ENCODE measurements at regions not wholly inside any gene's neighbourhood (a gene's known extent, or its start where the extent isn't known, plus 50 kb on each side); places are given as distances from the start of the nearest gene placed in this dataset.

DNA sequence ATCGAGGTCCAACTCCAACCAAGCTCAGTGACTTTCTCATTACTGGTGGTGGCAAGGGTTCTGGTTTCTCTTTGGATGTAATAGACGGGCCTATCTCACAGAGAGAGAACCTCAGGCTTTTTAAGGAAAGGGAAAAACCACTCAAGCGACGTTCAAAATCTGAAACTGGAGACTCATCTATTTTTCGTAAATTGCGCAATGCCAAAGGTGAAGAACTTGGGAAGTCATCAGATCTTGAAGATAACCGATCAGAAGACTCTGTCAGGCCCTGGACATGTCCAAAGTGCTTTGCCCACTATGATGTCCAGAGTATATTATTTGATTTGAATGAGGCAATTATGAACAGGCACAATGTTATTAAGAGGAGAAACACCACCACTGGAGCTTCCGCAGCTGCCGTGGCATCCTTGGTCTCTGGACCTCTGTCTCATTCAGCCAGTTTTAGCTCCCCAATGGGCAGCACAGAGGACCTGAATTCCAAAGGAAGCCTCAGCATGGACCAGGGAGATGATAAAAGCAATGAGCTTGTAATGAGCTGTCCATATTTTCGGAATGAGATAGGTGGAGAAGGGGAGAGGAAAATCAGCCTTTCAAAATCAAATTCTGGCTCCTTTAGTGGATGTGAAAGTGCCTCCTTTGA, 343.5 kb upstream of the RGS6 start:
- DNase-seq = no peak

DNA sequence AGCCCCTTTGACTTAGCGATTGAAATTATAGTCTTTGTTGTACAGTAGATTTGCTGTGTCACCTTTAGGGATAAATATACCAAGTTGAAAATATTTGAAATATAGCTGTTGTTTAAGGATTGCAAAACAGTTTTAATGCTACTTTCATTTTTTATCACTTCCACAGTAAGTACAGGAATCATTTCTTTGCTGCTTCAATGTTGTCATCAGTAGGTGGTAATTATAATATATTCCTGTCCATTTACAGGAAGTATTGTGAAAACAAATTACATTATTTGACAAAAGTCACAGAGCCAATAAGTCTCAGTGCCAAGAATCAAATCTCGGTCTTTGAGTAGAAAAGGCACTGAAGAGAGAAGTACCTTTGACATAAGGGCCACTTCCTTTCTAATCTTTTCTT, 342.6 kb upstream of the RGS6 start:
- peak; percentile 73 for DNase-seq

DNA sequence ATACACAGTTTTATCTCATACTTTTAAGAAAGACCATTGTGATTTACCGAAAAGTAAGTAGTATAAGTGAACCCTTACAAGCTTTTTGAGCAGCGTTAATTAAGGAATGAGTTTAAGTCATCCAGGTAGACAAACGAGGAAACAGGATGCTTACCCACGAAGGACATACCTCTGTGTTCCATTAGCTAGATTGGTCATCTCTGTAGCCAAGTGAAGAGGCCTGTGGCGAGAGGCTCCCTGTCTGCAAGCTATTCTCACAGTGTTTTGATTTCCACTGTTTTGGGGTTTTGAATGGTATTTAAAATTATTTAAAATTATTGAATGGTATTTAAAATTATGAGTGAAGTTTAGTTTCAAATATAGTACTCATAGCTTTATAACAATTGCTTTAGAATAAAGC, 342.1 kb upstream of the RGS6 start:
- DNase-seq = no peak

DNA sequence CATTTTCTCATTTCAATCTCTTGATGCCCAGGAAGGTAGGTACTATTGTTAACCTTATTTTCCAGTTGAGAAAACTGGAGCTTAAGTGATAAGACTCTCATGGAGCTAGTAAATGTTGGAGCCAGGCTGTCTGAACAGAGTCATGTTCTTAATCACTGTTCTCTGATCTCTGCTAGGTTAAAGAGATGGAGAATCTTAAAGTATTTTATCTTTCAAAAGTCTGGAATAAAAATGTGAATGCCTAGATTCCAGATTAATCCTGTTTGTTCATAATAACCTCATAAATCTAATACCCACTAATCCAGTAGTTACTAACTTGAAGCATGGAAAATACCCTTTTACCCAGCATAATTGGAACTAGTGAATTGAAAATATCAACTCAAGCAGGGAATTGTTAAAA, 341.0 kb upstream of the RGS6 start:
- no peak for DNase-seq

DNA sequence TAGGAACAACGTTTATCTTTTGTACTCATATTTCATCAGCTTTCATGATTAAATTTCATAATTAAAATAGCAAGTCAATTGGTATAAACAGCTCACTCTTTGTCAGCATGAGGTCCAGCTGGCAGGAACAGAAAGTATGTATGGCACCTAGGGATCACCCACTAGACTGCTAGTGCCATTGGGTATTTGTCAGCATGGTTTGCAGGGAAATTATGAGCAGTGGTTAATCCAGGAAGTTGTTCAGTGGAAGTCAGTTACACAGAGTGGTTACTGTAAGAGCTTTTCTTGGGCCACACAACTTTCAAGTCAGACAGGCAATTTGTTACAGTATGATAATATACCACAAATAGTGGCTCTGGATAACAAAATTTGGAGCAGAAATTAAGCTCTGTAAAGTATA, 340.3 kb upstream of the RGS6 start:
- peak; percentile 74 for DNase-seq

DNA sequence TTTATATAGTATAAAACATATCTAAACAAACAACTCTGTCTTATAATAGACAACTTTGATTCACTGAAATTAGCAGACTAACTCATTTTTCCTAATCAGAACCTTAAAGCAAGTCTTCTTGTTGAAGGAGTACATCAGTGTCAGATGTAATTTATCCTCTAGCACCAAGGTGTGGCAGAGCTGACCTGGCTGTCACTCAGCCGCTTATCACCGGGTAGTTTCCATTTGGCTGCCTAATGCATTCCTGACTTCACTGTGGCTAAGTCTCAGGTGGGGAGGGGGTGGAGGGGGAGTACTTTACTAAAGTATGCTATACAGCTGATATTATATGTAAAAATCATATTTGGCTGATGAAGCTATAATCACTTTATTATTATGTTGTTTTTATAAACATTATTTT, 339.9 kb upstream of the RGS6 start:
- no peak for DNase-seq

DNA sequence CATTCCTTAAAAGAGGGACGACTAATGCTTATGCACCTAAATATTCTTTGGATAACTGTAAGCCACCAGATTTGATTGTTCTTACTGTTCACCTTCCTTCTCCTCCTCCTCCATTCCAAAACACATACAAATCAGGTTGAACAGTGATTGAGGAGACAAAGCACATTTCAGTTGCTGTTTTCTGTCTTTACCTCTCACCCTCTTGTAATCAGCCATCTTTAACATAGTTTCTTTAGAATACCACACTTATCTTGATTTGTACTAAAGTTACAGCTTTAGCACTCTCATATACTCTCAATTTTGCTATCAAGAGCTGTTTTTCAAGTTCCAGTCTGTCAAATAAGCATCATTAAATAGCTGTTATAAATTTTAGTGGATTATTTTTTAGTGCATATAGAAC, 338.3 kb upstream of the RGS6 start:
- no peak for DNase-seq

DNA sequence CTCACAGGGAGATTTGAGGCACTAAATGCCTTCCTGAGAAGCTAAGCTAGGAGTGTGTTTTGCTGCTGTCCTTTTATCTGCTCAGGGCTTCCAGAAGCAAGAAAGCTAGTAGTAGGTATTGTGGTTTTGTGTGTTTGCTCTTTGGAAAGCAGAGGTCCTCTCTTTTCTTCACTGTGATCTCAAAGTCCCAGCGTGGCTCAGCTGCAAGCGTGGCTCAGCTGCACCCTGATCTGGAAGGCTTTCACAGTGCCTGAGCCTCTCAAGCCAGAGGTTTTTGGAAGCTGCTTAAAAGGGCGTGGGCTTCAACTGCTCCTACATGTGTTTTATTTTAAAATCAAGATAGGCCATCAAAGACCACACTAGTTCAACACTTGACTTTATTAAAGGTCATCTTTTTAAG, 337.4 kb upstream of the RGS6 start:
- DNase-seq = no peak

DNA sequence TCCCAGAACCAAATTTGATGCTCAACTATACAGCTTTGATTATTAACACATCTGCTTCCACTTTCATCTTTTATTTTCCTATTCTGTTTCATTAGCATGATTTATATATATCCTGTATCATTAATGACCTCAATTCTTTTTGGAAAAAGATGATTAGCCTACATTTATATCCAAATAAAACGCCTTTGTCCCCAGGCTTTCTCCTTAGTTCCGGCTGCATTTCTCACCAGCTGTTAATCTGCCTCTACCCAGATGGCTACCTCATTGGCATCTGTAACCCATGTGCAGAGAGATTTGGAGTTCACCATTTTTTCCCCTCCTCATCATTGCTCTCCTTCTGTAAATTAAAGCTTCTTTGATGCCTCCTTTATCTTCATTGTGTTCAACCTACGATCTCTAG, 336.8 kb upstream of the RGS6 start:
- no peak for DNase-seq

DNA sequence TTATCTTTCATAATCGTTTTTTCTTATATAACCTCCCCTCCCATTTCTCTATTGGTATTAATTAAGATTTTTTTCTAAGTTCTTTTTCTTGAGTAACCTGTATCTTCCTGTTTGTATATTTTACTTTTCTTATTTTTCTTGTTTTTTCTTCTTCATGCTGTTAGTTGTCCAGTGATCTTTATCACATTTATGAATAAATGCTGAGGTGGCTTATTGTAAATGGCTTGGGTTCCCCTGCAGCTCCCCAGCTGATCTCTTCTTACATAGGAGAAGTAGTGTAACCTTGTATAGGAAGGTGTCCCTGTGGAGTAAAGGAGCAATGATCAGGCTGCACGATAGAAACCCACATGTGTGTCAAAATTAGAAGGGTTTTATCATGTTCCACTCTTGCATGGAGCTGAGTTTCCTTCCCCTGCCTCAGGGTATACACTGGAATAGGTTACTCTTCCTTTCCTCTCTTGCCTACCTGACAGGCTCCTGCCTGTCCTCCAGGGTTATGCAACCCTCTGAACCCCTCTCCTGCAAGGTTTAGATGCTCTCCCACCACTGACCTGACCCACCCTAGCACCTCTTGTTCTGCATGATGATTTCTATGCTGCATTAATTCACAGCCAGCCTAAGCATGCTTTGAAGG, 334.8 kb upstream of the RGS6 start:
- no peak for DNase-seq

DNA sequence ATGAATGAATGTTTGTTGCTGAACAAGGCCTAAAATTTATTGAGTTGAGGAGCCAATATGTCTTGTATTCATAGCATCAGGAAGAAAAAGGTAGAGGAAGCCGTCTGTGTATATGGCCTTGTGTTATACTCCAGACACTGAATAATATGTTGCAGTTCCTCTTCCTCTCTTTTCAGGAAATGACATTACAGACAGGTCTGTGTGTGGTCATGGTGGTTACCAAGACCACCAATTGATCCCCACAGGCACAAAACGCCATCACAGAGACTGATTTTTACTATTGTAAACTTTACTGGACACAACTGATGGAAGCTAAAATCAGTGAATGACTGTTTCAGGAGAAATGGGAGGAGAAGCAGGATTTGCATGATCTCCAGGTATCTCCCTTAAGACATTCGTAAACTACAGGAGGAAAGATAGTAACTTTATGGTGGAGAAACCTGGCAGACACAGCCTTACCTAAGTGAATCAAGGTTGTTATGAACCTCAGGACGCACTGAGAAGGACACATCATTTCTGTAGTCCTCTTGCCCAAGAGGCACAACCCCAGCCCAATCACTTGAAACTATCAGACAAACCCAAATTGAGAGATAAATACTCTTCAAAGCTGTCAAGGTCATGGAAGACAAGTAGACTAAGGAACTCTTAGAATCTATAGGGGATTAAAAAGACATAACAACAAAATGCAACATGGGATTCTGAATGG, 334.1 kb upstream of the RGS6 start:
- DNase-seq = peak; percentile 12

DNA sequence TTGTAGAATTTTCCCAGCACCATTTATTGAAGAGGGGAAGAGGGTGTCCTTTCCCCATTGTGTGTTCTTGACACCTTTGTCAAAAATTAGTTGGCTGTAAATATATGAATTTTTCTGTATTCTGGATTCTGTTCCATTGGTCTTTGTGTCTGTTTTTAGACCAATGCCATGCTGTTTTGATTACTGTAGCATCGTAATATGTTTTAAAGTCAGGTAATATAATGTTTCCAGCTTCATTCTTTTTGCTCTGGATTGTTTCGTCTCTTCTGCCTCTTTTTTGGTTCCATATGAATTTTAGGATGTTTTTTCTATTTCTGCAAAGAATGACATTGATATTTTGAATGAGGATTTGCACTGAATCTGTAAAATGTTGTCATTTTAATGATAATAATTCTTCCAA, 331.9 kb upstream of the RGS6 start:
- DNase-seq = no peak

DNA sequence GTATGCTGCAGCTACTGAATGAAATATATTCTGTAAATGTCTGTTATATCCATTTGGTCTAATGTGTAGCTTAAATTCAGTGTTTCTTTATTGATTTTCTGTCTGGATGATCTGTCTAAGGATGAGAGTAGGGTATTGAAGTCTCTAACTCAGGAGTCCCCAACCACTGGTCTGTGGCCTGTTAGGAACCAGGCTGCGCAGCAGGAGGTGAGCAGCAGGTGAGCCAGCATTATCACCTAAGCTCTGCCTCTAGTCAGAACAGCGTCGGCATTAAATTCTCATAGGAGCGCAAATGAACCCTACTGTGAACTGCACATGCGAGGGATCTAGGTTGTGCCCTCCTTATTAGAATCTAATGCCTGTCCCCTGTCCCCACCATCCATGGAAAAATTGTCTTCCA, 329.7 kb upstream of the RGS6 start:
- DNase-seq = no peak

DNA sequence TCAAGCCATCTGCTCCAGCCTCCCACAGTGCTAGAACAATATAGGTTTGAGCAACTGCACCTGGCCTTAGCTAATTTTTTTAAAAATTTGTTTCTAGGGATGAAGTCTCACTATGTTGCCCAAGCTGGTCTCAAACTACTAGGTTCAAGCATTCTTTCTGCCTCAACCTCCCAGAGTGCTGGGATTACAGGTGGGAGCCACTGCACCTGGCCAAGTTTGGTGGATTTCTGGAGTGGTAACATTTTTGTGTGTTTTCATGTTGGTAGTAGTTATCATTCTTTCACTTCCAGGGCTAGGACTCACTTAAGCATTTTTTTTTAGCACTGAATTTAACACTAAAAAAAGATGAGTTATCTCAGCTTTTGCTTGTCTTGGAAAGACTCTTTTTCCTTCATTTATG, 328.0 kb upstream of the RGS6 start:
- no peak for DNase-seq

DNA sequence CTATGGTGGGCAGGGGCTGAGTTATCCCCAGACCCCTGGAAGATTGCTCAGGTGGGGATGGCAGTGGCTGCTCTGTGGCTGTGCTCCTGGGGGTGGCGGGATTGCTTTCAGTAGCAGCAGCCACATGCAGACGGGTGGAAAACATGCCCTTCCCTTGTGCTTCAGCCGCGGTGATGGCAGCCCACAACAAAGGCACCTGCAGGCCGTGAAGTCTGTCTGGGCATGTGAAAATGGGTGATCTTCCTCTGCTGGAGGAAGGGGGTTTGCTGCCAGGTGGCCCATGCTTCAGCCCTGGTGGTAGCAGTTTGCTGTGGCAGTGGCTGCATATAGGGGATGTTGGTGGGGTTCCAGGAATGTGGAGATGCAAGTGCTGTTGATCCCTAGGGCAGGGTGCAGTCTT, 326.2 kb upstream of the RGS6 start:
- no peak for DNase-seq

DNA sequence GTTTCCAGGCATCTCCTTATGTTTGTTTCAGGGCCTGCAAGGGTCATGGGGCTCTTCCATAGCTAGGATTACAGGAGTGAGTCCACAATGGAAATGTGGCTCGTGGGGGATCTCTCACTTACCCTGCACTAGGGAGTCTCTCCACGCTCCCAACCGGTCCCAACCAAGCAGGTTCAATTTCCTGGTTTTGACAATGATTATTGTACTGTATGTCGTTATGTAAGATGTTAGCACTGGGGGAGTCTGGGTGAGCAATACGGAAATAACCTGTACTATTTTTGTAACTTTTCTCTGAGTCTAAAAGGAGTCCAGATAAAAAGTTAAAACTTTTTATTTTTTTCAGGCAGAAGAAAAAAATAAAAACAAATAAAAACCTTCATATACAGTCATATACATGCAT, 325.7 kb upstream of the RGS6 start:
- no peak for DNase-seq

DNA sequence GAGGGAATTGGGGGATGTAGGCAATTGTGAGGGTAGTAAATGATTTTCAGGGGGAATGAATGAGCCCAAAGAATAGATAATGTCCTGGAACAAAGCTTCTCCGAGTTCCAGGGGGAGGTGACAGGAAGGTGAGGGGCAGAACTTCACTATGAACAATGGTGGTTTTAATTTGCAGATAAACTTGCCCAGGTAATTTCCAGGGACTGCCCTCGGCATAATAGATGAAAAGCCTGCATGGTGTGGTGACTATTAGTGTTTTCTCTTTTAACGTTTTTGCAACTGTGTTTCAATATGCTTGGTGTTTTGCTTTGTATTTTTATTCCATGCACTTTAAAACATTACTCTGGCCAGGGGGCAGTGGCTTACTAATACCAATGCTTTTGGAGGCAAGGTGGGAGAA, 325.2 kb upstream of the RGS6 start:
- no peak for DNase-seq

DNA sequence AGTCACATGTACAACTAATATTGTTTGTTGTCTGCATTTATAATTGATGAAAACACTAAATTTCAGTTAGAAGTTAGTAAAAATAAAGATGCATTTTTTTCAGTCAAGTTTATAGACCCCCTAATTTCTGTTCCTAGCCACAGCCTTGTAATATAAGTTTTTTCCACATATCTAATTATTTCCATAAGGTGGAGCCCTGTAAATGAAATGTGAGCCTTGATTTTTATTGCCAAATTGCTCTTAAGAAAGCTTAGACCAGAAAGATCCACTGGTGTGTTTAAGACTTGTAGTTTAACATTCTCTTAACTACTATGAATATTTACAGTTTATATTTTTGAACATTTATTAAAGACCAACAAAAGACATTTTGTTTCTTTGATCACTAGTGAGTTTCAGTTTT, 322.1 kb upstream of the RGS6 start:
- no peak for DNase-seq

DNA sequence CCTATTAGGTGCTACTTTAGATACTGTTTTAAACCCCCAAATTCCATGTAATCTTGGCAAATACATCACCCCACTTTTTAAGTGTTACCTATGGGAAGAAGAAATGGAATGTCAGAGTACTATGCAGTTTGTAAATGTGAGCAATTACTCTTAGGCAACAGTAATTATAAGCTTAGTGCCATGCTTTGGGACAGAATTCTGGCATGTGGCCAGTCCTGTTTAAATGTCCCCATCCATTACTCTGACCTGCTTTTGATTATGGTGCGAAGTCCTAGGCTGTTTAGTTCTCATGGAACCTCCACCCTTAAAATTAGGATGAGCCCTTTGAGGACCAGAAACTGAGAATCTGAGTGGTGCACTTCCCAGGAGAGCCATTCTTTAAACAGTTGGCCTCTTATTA, 321.4 kb upstream of the RGS6 start:
- no peak for DNase-seq

DNA sequence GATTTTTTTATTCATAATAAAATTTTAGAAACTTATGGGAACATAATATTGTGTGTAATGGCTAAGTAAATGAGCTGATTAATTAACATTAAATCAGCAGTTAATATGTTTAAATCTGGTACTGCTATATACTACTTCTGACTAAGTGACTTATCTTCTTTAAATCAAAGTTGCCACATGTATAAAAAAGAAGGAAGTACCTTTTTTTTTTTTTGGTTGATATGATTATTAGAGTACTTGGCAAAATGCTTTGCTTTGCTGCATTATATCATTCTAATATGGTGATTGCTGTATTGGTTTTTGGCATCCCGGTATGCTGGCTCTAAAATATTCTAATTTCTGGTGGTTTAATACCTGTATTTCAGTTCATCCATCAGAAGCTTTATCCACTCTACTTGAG, 319.1 kb upstream of the RGS6 start:
- DNase-seq = no peak

DNA sequence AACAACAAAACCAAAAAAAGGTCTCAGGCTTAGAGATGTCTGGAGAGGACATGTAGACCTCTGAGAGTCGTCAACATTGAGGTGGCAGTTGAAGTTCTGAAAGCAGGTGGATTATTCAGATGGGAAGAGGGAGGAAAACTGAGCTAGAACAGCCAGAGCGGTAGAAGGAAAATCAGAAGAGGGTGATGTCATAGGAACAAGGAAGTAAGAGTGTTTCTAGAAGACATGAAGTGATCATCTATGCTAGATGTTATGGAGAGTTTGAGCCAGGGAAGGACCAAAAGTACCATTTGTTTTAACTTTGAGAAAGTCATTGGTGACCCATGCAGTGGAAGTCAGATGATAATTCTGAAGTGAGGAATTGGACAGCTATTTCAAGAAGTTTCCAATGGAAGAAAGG, 316.2 kb upstream of the RGS6 start:
- no peak for DNase-seq

DNA sequence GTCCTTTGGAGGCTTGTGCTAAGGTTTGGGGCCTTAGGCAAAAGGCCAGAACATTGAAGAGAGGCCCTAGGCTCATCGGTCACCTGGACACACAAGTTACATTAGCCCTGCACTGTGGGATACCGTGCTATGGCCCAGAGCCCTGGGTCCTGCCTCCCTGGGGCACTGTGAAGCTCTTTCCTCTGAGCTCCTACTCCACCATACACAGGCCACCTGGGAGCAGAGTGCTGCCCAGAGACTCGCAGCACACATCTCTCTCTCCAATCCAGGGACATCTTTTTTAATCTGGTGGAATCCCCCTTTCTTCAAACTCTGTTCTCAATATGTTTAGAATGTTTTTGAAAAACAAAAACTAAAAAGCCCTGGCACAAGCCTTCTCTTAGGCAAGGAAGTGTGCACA, 314.2 kb upstream of the RGS6 start:
- no peak for DNase-seq

DNA sequence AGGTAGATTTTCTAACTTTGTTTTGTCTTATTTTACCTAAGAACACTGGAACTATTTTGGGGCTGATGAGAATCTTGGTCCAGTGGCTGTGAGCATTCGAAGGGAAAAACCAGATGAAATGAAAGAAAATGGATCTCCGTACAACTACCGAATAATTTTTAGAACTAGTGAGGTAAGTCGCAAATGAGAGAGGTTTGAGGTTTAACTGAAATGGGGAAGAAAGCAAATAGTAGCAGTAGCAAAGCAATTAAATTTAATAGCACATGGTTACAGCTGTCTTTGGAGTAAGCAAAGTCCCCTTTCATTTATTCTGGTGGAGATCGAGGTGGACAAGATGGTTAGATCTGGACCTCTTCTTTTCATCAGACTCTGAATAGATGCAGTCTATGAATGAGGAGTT, 313.5 kb upstream of the RGS6 start:
- DNase-seq = no peak

DNA sequence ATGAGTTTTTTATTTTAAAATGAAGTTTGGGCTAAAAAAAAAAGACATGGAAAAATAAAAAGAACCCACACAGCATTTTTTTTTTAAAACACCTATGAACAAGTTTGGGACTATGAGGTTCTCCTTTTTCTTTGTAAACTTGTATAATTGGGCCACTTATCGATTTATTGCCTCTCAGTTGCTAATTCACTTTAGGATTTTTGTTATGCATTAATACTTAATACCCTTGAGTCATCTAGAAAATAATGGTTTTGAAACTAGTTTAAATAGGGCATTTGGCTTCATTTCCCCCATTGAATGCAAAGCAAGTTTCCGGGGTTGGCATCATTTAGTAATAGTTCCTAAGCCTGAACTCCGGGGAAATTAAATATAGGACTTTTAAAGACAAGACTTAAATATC, 312.8 kb upstream of the RGS6 start:
- no peak for DNase-seq

DNA sequence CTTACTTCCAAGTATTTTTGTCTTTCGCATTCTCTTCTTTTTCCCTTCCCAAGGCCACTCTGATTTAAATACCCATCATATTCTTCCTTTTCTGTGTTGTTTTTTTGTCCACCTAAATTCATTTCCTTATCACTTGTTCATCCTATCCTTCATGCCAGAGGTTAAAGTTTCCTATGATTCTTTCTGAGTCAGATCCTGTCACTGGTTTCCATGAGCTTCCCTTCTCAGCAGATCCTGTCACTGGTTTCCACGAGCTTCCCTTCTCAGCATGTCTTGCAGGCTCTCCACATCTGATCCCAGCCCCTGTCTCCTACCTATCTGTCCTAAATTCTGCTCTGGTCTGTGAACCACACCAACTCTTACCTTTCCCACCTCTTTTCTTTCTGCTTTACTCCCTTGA, 311.8 kb upstream of the RGS6 start:
- DNase-seq = no peak
